Skeletal muscle tissue (tissue), 3 donors: ENCODE measurements at regions not wholly inside any gene's neighbourhood (a gene's known extent, or its start where the extent isn't known, plus 50 kb on each side); places are given as distances from the start of the nearest gene placed in this dataset.
"Not testable (repeated sequence)": the region's sequence is repeated elsewhere in the genome, so short reads cannot be mapped to it uniquely, and the experiment has no call there.

Experiments
- H3K27ac ChIP-seq: one replicate; pipeline ENCODE4 v1.7.0; 2013; ENCODE audit warnings: mild to moderate bottlenecking, low read depth, low read length, inconsistent platforms
- H3K27me3 ChIP-seq, 3 donors: one replicate each; pipeline ENCODE4 v1.7.0; 2013; ENCODE audit warnings: low read length in 3 of 3; ENCODE audit not compliant: control insufficient read depth in 3 of 3, insufficient read depth in 3 of 3
- H3K36me3 ChIP-seq, 3 donors: one replicate each; pipeline ENCODE4 v1.7.0; 2013; ENCODE audit warnings: low read length in 3 of 3; ENCODE audit not compliant: control insufficient read depth in 3 of 3, insufficient read depth in 3 of 3
- H3K4me1 ChIP-seq, 3 donors: one replicate each; pipeline ENCODE4 v1.7.0; 2013; ENCODE audit warnings: low read length in 3 of 3, mild to moderate bottlenecking in 3 of 3; ENCODE audit not compliant: control insufficient read depth in 3 of 3, insufficient read depth in 3 of 3
- H3K4me3 ChIP-seq, 3 donors: one replicate each; pipeline ENCODE4 v1.7.0; 2013; ENCODE audit warnings: low read length in 3 of 3
- H3K9ac ChIP-seq, 3 donors: one replicate each; pipeline ENCODE4 v1.7.0; 2013; ENCODE audit warnings: low read length in 3 of 3, mild to moderate bottlenecking in 3 of 3, moderate library complexity in 2 of 3, low read depth in 1 of 3
- H3K9me3 ChIP-seq, 3 donors: one replicate each; pipeline ENCODE4 v1.7.0; 2013; ENCODE audit warnings: low read length in 3 of 3; ENCODE audit not compliant: control insufficient read depth in 3 of 3
- donor health status: Osteomylitis.

- Histone ChIP-seq H3K27ac (no peak overlapping the region), H3K9me3 (peaks cover 0 to 4% (median 3%) of the 10 kb centered on the region in 3 donors), H3K36me3 (no peaks in the 10 kb centered on the region), H3K27me3 (no peaks in the 10 kb centered on the region), H3K4me1 (no peaks in the 10 kb centered on the region), H3K4me3 (no peak overlapping the region), H3K9ac (no peak overlapping the region)
These were observed 55.4 kb downstream of the TMEM121 start for GRCh38 chr14:105581551-105582341.

- Histone ChIP-seq H3K36me3 (no peaks in the 10 kb centered on the region), H3K4me3 (no peak overlapping the region), H3K27ac (no peak overlapping the region), H3K9me3 (peaks cover 0 to 4% (median 3%) of the 10 kb centered on the region in 3 donors), H3K4me1 (no peaks in the 10 kb centered on the region), H3K9ac (no peak overlapping the region), H3K27me3 (no peaks in the 10 kb centered on the region)
These were observed 56.3 kb downstream of the TMEM121 start for GRCh38 chr14:105582639-105583038.

- not testable (repeated sequence) for H3K27ac ChIP-seq, H3K9me3 ChIP-seq, H3K4me3 ChIP-seq, H3K9ac ChIP-seq, H3K36me3 ChIP-seq, H3K4me1 ChIP-seq, H3K27me3 ChIP-seq
These were observed 57.5 kb downstream of the TMEM121 start for GRCh38 chr14:105583914-105584313.

GRCh38 chr14:105585290-105585689 is 58.9 kb downstream of the TMEM121 start:
- not testable (repeated sequence) for H3K27me3 ChIP-seq, H3K36me3 ChIP-seq, H3K27ac ChIP-seq, H3K4me3 ChIP-seq, H3K4me1 ChIP-seq, H3K9me3 ChIP-seq, H3K9ac ChIP-seq

GRCh38 chr14:105585722-105586121 is 59.3 kb downstream of the TMEM121 start:
- not testable (repeated sequence) for H3K36me3 ChIP-seq, H3K27ac ChIP-seq, H3K4me1 ChIP-seq, H3K9me3 ChIP-seq, H3K4me3 ChIP-seq, H3K9ac ChIP-seq, H3K27me3 ChIP-seq

GRCh38 chr14:105586144-105586872 is 59.9 kb downstream of the TMEM121 start:
- not testable (repeated sequence) for H3K27ac ChIP-seq, H3K4me3 ChIP-seq, H3K9ac ChIP-seq, H3K27me3 ChIP-seq, H3K36me3 ChIP-seq, H3K4me1 ChIP-seq, H3K9me3 ChIP-seq

- not testable (repeated sequence) for H3K4me3 ChIP-seq, H3K9ac ChIP-seq, H3K27me3 ChIP-seq, H3K27ac ChIP-seq, H3K9me3 ChIP-seq, H3K4me1 ChIP-seq, H3K36me3 ChIP-seq
These were observed 60.7 kb downstream of the TMEM121 start for GRCh38 chr14:105587034-105587433.

- not testable (repeated sequence) for H3K4me3 ChIP-seq, H3K9ac ChIP-seq, H3K27ac ChIP-seq, H3K36me3 ChIP-seq, H3K27me3 ChIP-seq, H3K9me3 ChIP-seq, H3K4me1 ChIP-seq
These were observed 61.3 kb downstream of the TMEM121 start for GRCh38 chr14:105587482-105588235.

- Histone ChIP-seq H3K9ac (no peak overlapping the region), H3K4me3 (no peak overlapping the region), H3K36me3 (no peaks in the 10 kb centered on the region)
These were observed 62.0 kb downstream of the TMEM121 start for GRCh38 chr14:105588236-105588860.

More at GRCh38 chr14:105588236-105588860, 62.0 kb downstream of the TMEM121 start:
- H3K27ac ChIP-seq = no peak overlapping the region
- no peaks in the 10 kb centered on the region for H3K9me3 ChIP-seq
- H3K27me3 ChIP-seq = no peaks in the 10 kb centered on the region
- no peaks in the 10 kb centered on the region for H3K4me1 ChIP-seq
